ENCODE measurements at regions not wholly inside any gene's neighbourhood (a gene's known extent, or its start where the extent isn't known, plus 50 kb on each side); places are given as distances from the start of the nearest gene placed in this dataset.
A peak's percentile ranks its signal among the peaks of the same experiment; 100 is the strongest.

DNA sequence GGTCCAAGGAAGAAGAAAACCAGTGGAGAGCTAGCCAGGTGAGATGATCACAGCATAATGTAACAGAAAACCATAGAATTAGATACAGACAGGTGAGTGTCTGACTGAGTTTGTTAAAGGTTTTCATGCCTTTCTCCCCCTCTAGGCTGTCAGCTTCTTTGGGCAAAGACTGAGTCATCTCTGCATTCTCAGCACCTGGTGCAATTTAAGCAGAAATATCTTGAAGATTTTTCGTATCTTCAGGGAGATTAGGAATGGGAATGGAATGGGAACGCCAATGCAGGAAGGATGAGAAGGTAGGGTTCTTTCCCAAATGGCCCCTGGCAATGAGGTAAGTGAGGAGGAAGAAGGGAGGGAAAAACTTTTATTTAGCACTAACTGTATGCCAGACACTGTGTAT is 122.0 kb upstream of the SLC7A14 start:
- DNase-seq (no peak), ATAC-seq (replicated peaks) (no peak)
- Mint-ChIP-seq H3K27me3 (peaks cover 29 to 35% of the 10 kb centered on the region in 2 donors), H3K36me3 (peaks cover 0 to 4% of the 10 kb centered on the region in 2 donors), H3K4me3 (no peak overlapping the region), H3K9me3 (peaks cover 11 to 15% of the 10 kb centered on the region in 2 donors), H3K27ac (no peak overlapping the region), H3K4me1 (no peaks in the 10 kb centered on the region)

DNA sequence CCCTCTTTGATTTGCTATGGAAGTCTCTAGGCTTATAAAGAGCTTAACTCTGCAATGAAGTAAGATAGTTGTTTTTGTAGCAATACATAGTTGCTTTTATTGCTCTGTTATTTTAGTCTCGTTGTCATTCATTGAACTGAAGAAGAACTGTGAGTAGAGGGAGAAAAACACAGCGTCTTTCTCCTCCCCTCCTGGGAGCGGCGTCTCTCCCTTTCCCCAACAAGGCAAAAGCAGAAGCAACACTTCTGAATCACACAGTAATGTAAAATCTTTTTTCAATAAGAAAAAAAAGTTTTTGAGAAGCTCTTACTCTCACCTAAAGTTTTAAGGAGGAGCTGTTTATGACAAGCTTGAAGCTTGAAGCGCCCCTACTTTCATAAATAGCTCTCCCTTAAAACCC is 119.3 kb upstream of the SLC7A14 start:
- H3K27ac Mint-ChIP-seq = no peak overlapping the region
- peaks cover 20 to 32% of the 10 kb centered on the region in 2 donors for H3K27me3 Mint-ChIP-seq
- DNase-seq = no peak
- no peak overlapping the region for H3K4me3 Mint-ChIP-seq
- H3K9me3 Mint-ChIP-seq = peaks cover 9 to 12% of the 10 kb centered on the region in 2 donors
- no peaks in the 10 kb centered on the region for H3K4me1 Mint-ChIP-seq
- ATAC-seq (replicated peaks) = no peak
- peaks cover 0 to 4% of the 10 kb centered on the region in 2 donors for H3K36me3 Mint-ChIP-seq

DNA sequence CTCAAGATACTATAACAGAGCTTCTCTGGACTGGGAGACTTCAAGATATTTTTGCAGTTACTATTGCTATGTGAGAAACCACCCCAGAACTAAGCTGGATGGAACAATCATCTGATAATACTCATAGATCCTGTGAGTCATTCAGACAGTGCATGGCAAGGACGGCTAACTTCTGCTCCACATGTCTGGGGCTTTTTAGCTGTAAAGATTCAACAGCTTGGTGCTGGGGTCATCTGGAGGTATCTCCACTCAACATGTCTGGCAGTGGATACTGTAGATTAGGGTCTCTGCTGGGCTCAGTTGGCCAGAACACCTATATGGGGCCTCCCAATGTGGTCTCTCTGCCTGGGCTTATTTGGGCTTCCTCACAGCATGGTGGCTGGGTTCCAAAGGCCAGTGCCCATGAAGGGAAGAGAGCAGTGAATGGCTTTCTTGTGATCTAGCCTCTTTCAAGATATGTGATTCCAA is 117.3 kb upstream of the SLC7A14 start:
- Mint-ChIP-seq H3K9me3 (no peaks in the 10 kb centered on the region), H3K36me3 (no peaks in the 10 kb centered on the region), H3K4me1 (no peaks in the 10 kb centered on the region), H3K4me3 (no peak overlapping the region), H3K27me3 (peaks cover 22 to 26% of the 10 kb centered on the region in 2 donors), H3K27ac (no peak overlapping the region)
- DNase-seq = no peak
- no peak for ATAC-seq (replicated peaks)

DNA sequence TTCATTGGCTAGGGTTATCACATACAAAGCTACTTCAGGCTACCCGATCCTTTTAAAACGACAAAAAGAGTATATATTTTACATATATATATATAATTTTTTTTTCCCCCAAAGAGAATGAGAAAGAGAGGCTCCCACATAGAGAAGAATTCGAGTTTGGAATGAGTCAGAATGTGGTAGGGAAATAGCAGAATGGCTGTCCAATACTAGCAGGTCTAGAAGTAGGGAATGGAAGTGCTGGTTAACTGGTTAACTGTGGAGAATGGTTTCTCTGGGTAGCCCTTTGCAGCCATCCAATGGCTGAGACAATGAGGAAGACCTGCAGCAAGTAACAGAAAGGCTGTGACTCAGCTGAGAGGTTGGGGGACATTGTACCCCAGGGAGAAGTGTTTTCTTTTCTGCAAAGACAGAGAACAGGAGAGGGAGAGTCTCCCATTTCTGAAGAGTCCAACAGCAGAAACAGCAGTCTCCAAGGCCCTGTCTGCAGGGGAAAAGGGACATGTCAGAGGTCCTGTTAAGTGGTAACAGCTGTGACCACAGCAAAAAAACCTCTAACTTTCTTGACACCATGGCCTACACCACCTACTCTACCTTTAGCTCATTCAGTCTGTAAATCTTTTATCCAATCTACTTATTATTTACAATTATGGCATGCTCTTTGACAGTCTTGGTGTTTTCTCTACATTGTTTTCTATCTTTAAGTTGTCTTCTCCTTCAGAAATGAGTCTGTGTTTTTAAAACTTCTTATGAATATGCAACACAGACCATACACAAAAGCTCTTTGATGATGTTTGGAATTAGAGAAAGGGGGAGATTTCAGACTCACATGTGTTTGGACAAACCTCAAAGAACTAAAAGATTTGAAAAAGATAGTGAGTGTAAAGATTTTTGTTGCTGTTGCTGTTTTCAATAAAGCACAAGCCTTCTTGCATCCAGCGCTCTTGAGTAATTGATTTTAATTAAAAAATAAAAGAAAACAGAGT is 116.1 kb upstream of the SLC7A14 start:
- Mint-ChIP-seq H3K4me1 (peaks cover 0 to 3% of the 10 kb centered on the region in 2 donors), H3K36me3 (no peaks in the 10 kb centered on the region), H3K4me3 (no peak overlapping the region), H3K27ac (no peak overlapping the region), H3K9me3 (no peaks in the 10 kb centered on the region), H3K27me3 (peaks cover 12 to 14% of the 10 kb centered on the region in 2 donors)
- DNase-seq = no peak
- ATAC-seq (replicated peaks) = no peak

DNA sequence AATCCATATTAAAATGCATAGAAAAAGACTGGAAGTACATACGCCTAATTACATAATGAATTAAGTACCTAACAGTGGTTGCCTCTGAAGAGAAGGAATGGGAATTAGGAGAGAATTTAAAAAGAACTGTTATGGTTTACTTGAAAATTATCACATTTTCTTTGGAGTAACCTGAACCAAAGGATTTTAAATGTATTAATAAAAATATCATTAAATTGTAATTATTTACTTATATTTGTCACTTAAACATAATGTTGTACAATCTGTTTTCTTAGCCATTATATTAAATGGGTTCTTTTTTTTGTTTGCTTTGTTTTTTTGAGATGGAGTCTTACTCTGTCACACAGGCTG is 114.2 kb upstream of the SLC7A14 start:
- Mint-ChIP-seq H3K4me1 (peaks cover 0 to 6% of the 10 kb centered on the region in 2 donors), H3K27ac (no peak overlapping the region), H3K27me3 (peaks cover 4 to 8% of the 10 kb centered on the region in 2 donors), H3K9me3 (no peaks in the 10 kb centered on the region), H3K36me3 (no peaks in the 10 kb centered on the region), H3K4me3 (no peak overlapping the region)
- no peak for DNase-seq
- ATAC-seq (replicated peaks) = no peak

DNA sequence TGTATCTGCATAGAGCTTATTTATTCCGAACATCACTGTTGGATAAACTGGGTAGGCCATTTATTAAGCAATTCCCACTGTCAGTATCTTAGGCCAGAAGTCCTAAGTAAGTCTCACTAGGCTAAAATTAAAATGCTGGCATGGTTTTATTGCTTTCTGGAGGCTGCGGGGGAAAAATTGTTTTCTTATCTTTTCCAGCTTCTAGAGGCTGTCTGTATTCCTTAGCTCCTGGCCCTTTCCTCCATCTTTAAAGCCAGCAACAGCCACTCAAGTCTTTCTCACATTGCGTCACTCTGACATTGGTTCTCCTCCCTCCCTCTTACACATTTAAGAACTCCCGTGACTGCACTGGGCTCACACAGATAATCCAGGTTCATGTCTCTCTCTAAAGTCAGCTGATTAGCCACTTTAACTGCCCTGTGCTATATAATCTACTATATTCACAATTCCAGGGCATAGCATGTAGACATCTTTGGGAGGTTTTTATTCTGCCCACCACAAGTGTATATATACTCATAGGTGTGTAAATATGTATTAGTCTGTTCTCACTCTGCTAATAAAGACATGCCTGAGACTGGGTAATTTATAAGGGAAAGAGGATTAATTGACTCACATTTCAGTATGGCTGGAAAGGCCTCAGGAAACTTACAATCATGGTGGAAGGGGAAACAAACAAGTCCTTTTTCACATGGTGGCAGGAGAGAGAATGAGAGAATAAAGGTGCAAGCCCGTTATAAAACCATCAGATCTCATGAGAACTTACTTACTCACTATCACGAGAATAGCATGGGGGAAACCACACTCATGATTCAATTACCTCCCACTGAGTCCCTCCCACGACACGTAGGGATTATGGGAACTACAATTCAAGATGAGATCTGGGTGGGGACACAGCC is 113.5 kb upstream of the SLC7A14 start:
- ATAC-seq (replicated peaks) = no peak
- Mint-ChIP-seq H3K27ac (no peak overlapping the region), H3K27me3 (peaks cover 4 to 8% of the 10 kb centered on the region in 2 donors), H3K36me3 (no peaks in the 10 kb centered on the region), H3K4me1 (peaks cover 0 to 6% of the 10 kb centered on the region in 2 donors), H3K9me3 (no peaks in the 10 kb centered on the region), H3K4me3 (no peak overlapping the region)
- DNase-seq = no peak

DNA sequence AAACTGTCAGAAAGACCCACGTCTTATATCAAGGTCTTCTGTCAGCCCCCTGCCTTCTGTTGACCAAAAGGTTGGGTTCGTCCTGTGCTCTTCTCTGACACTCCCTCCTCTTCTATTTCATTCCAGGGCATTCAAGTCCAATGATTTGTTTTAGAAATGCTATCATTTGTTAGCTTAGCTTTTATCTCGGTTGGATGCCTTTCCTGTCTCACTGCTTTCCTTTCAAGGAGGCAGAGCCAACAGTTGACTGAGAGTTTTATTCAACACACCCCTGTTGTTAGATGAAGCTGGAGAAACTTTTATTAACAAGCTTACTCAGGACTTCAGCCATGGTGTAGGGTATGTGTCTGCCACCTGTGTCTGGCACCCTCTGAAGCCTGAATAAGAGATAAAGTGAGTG is 112.0 kb upstream of the SLC7A14 start:
- Mint-ChIP-seq H3K4me1 (peaks cover 0 to 6% of the 10 kb centered on the region in 2 donors), H3K4me3 (no peak overlapping the region), H3K9me3 (no peaks in the 10 kb centered on the region), H3K36me3 (no peaks in the 10 kb centered on the region), H3K27ac (no peak overlapping the region), H3K27me3 (peaks cover 4 to 8% of the 10 kb centered on the region in 2 donors)
- ATAC-seq (replicated peaks) = no peak
- DNase-seq = no peak

DNA sequence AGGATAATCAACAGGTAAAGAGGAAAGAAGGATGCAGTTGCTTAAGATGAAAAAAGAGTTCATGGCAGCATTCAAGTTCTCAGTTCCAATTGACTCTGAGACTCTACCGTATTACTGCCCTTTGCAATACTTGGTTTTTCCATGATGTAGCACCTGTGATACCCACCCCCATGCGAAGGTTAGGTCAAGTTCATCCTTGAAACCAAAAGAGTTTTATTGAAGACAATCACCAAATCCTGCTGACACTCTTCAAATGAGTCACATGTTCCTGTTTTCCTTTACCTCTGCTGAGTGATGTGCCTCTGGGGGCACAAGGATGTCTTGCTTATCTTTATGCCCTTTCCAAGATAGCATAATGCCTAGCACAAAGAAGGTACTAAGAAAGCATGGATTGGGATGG is 111.3 kb upstream of the SLC7A14 start:
- Mint-ChIP-seq H3K9me3 (no peaks in the 10 kb centered on the region), H3K4me1 (peaks cover 0 to 6% of the 10 kb centered on the region in 2 donors), H3K27me3 (peaks cover 4 to 8% of the 10 kb centered on the region in 2 donors), H3K4me3 (no peak overlapping the region), H3K36me3 (no peaks in the 10 kb centered on the region), H3K27ac (no peak overlapping the region)
- DNase-seq (no peak), ATAC-seq (replicated peaks) (peak; percentile 53 to 59)

DNA sequence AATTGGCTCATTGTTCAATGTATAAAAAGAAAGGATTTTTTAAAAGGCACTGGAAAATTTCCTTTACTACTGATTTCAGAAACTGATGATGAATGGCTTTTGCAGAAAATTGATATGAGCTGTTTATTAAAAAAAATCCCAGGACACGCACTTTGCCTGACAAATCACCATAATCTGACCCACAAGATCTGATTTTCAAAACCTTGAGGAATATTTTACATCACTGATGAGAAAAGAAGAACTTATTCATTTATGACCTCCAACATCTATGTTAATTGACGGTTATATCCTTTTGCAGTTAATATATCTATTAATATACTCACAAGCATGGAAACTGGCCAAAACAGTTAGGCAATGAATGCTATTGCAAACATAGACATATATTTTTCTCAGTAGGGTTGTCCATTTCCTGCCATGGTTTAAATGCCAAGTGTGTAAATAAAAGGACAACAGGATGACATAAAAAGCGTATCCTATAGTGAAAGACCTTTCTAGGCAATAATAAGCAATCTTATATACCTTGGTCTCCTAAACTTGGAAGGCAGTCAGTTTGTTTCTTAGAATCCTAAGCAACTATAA is 109.7 kb upstream of the SLC7A14 start:
- DNase-seq = no peak
- H3K27me3 Mint-ChIP-seq = peaks cover 1 to 8% of the 10 kb centered on the region in 2 donors
- no peak overlapping the region for H3K27ac Mint-ChIP-seq
- no peak for ATAC-seq (replicated peaks)
- H3K36me3 Mint-ChIP-seq = no peaks in the 10 kb centered on the region
- no peaks in the 10 kb centered on the region for H3K9me3 Mint-ChIP-seq
- H3K4me3 Mint-ChIP-seq = no peak overlapping the region
- peaks cover 0 to 6% of the 10 kb centered on the region in 2 donors for H3K4me1 Mint-ChIP-seq

DNA sequence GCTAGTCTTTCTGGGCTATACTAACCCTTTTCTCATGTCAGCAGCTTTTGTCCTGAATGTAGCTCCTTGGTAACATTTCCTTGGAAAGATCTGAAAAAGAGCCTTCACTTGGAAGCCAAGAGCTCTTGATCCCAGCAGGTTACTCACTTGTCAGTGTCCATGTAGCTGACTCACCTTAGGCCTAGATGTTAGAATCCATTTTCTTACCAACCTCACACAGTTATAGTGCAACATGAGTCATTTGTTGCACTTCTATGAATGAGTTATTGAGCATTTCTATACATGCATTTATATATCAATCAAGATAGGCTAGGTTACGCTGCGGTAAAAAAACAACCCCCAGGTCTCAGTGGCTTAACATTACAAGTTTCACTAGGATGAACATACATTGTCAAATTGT is 106.8 kb upstream of the SLC7A14 start:
- Mint-ChIP-seq H3K36me3 (no peaks in the 10 kb centered on the region), H3K9me3 (no peaks in the 10 kb centered on the region), H3K27me3 (peaks cover 0 to 6% of the 10 kb centered on the region in 2 donors), H3K4me3 (no peak overlapping the region), H3K4me1 (peaks cover 0 to 6% of the 10 kb centered on the region in 2 donors), H3K27ac (no peak overlapping the region)
- peak in 1 of 2 donors; percentile 33 for ATAC-seq (replicated peaks)
- DNase-seq = no peak

DNA sequence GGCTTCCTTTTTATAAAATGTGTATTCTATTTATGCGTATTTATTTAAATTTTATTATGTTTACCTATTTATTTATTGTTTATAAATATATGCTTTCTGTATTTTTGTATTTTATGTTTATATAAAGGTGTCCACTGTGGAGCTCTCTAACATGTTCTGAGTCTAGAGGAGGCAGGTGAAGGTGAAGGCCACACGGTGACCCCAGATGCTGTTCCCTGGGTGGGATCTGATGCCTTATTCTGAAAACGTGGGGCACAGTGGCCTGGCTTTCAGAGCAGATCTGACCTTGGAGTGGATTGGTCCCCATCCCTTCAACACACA is 104.7 kb upstream of the SLC7A14 start:
- DNase-seq (no peak), ATAC-seq (replicated peaks) (no peak)
- Mint-ChIP-seq H3K4me3 (no peak overlapping the region), H3K27me3 (peaks cover 0 to 6% of the 10 kb centered on the region in 2 donors), H3K4me1 (no peaks in the 10 kb centered on the region), H3K36me3 (no peaks in the 10 kb centered on the region), H3K27ac (no peak overlapping the region), H3K9me3 (no peaks in the 10 kb centered on the region)

DNA sequence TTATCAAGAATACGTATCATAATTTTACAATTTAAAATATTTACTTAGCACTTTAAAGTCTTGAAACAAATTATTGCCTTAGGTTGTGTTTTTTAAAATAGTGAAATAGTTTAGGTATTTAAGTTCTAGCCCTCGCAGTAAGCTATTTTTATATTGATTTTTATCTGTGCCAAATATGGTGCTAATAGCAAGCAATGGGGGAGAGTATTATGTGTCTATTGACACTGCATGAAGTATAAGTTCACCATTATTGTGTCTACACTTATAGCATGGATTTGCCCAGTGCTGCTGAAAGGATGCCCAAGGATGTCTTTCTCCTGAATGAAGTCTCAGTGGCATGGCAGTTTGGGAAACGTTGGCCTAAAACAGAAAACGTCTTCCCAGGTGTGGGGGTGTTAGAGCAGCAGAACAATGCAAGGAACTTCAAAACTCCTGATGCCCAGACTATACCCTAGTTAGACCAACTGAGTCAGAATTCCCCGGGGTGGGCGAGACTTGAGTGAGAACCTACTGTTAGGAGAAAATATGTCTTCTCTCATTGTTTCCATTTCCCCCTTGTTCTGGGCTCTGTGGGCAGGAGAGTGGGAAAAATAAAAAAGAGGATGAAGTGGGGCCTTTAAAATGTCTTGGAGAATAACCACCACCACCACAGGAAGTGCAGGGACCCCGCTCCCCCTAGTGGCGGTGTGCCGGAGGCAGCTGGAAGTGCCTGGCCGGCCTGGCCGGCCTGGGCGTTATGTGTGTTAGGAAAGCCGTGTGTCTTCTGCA is 104.2 kb upstream of the SLC7A14 start:
- ATAC-seq (replicated peaks) (peak; percentile 69 to 81), DNase-seq (peak; percentile 23)

DNA sequence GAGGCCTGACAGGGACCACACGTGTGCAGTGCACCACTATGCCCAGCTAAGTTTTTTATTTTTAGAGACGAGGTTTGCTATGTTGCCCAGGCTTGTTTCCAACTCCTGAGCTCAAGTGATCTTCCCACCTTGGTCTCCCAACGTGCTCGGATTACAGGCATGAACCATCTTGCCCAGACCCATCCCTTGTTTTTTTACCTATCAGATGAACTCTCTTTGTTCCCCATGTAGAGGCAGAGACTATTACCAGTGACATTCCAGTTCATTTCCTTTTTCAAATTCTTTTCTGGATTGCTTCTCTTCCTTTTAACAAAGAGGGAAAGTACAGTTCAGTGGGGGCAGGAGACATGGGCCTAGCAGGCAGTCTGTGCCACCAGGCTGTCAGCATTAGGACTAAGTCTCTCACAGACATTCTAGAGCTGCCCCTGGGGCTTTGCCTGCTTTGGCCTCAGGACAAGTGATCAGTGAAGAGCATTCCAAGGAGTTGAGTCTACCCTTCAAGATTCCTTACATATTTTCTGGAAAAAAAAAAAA is 103.5 kb upstream of the SLC7A14 start:
- ATAC-seq (replicated peaks) = no peak
- no peaks in the 10 kb centered on the region for H3K36me3 Mint-ChIP-seq
- H3K4me1 Mint-ChIP-seq = no peaks in the 10 kb centered on the region
- H3K4me3 Mint-ChIP-seq = no peak overlapping the region
- no peaks in the 10 kb centered on the region for H3K9me3 Mint-ChIP-seq
- peaks cover 0 to 6% of the 10 kb centered on the region in 2 donors for H3K27me3 Mint-ChIP-seq
- H3K27ac Mint-ChIP-seq = no peak overlapping the region
- DNase-seq = no peak

More for the DNA sequence above, 104.2 kb upstream of the SLC7A14 start:
- H3K4me3 Mint-ChIP-seq = no peak overlapping the region
- H3K4me1 Mint-ChIP-seq = no peaks in the 10 kb centered on the region
- peaks cover 0 to 6% of the 10 kb centered on the region in 2 donors for H3K27me3 Mint-ChIP-seq
- H3K9me3 Mint-ChIP-seq = no peaks in the 10 kb centered on the region
- H3K36me3 Mint-ChIP-seq = no peaks in the 10 kb centered on the region
- no peak overlapping the region for H3K27ac Mint-ChIP-seq
